HG02571 (cell line): ENCODE measurements at regions not wholly inside any gene's neighbourhood (a gene's known extent, or its start where the extent isn't known, plus 50 kb on each side); places are given as distances from the start of the nearest gene placed in this dataset.

Experiments used
- ATAC-seq: cut with Tn5 transposase; IDR thresholded peaks from one replicate; pipeline ENCODE4 v1.9.1; 2021; ENCODE audit warnings: mild to moderate bottlenecking, moderate library complexity; ENCODE audit not compliant: unreplicated experiment

- ATAC-seq: no peak
Observed at GRCh38 chr22:49116486-49117120, 711.1 kb downstream of the BRD1 start.

- no peak for ATAC-seq
Observed at GRCh38 chr22:49116021-49116420, 711.7 kb downstream of the BRD1 start.

- no peak for ATAC-seq
Observed at GRCh38 chr22:49115197-49115596, 712.5 kb downstream of the BRD1 start.

GRCh38 chr22:49113758-49114157, 713.9 kb downstream of the BRD1 start:
- ATAC-seq: no peak

- no peak for ATAC-seq
Observed at GRCh38 chr22:49112661-49113626, 714.7 kb downstream of the BRD1 start.

GRCh38 chr22:49112176-49112575, 715.5 kb downstream of the BRD1 start:
- ATAC-seq: no peak

GRCh38 chr22:49111085-49111484, 716.6 kb downstream of the BRD1 start:
- ATAC-seq: no peak

GRCh38 chr22:49108636-49109315, 718.9 kb downstream of the BRD1 start:
- no peak for ATAC-seq

GRCh38 chr22:49107961-49108530, 719.6 kb downstream of the BRD1 start:
- ATAC-seq: no peak

- no peak for ATAC-seq
Observed at GRCh38 chr22:49107561-49107960, 720.1 kb downstream of the BRD1 start.

GRCh38 chr22:49106842-49107152, 720.9 kb downstream of the BRD1 start:
- ATAC-seq: no peak

GRCh38 chr22:49106096-49106841, 721.4 kb downstream of the BRD1 start:
- no peak for ATAC-seq

- no peak for ATAC-seq
Observed at GRCh38 chr22:49104434-49104833, 723.2 kb downstream of the BRD1 start.

GRCh38 chr22:49103314-49104059, 724.2 kb downstream of the BRD1 start:
- no peak for ATAC-seq

- ATAC-seq: no peak
Observed at GRCh38 chr22:49102367-49102766, 725.3 kb downstream of the BRD1 start.

- no peak for ATAC-seq
Observed at GRCh38 chr22:49101873-49102272, 725.8 kb downstream of the BRD1 start.

- no peak for ATAC-seq
Observed at GRCh38 chr22:49101225-49101624, 726.4 kb downstream of the BRD1 start.

GRCh38 chr22:49100773-49101172, 726.9 kb downstream of the BRD1 start:
- ATAC-seq: no peak

- no peak for ATAC-seq
Observed at GRCh38 chr22:49100316-49100715, 727.4 kb downstream of the BRD1 start.

GRCh38 chr22:49099496-49100124, 728.1 kb downstream of the BRD1 start:
- no peak for ATAC-seq
